Esophagus (tissue), 2 donors: ENCODE measurements at regions not wholly inside any gene's neighbourhood (a gene's known extent, or its start where the extent isn't known, plus 50 kb on each side); places are given as distances from the start of the nearest gene placed in this dataset.

Experiments
- H3K27ac ChIP-seq, 2 donors: one replicate each; pipeline ENCODE4 v1.5.1; 2013; ENCODE audit warnings: low read depth in 2 of 2, mild to moderate bottlenecking in 2 of 2, inconsistent platforms in 1 of 2, low read length in 1 of 2, moderate library complexity in 1 of 2
- H3K27me3 ChIP-seq, 2 donors: one replicate each; pipeline ENCODE4 v1.6.1; 2013; ENCODE audit warnings: low read length in 2 of 2, control low read depth in 1 of 2, mild to moderate bottlenecking in 1 of 2; ENCODE audit not compliant: insufficient read depth in 2 of 2, control insufficient read depth in 1 of 2
- H3K36me3 ChIP-seq, 2 donors: one replicate each; pipeline ENCODE4 v1.6.1; 2013; ENCODE audit warnings: low read length in 1 of 2; ENCODE audit not compliant: control insufficient read depth in 2 of 2, insufficient read depth in 2 of 2
- H3K4me1 ChIP-seq, 2 donors: one replicate each; pipeline ENCODE4 v1.6.1; 2013; ENCODE audit warnings: low read length in 1 of 2; ENCODE audit not compliant: control insufficient read depth in 2 of 2, insufficient read depth in 2 of 2
- H3K4me3 ChIP-seq, 2 donors: one replicate each; pipeline ENCODE4 v1.5.1; 2013; ENCODE audit warnings: low read length in 2 of 2, mild to moderate bottlenecking in 2 of 2, low read depth in 1 of 2, moderate library complexity in 1 of 2
- H3K9me3 ChIP-seq, 2 donors: one replicate each; pipeline ENCODE4 v1.6.1; 2013; ENCODE audit warnings: mild to moderate bottlenecking in 2 of 2, low read depth in 1 of 2, low read length in 1 of 2, moderate library complexity in 1 of 2; ENCODE audit not compliant: control insufficient read depth in 2 of 2, insufficient read depth in 1 of 2
- WGBS, 2 donors: extraction: QIAGEN DNeasy Blood & Tissue Kit; methylation state at CpG; one replicate each; pipeline ENCODE4 v1.1.7; 2013; 5-methylcytosine and 5-hydroxymethylcytosine counted together
- donor health status: healthy with polysubstance abuse.
- donor health status: Bipolar disorder and iron deficiency.

DNA sequence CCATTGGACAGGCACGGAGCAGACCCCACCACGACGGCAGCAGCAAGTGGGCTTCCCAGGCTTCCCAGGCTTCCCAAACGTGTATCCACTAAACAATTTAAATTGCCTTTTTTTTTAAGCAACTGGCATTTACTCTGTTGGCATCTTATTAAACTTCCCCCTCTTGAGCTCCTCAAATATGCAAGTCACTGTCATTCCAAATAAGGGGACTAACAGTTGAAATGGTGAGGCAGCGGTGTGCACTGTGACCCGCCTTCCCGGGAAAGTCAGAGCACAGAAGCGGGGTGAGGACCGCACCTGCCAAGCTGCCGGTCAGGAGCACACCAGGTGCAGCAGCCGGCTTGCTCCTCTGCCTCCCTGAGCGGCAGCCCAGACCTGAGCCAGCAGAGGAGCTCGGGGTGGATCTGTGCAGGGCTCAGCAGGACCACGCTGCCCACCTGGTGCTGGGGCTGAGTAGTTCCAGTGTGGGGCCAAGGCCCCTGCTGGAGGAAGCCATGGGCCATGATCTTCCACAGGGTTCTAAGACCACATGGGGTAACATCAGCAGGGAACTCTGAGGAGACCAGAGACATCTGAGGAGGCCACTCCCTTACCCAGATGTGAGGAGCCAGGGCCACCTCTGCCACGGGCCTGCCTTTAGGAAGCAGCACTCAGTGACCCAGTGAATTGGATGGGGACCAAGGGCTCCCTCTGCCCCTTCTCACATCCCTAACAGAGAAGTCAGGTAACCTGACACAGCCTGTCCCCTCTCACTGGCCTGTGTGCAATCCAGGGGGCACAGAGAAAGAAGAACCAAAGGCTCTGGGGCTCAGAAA lies 245.4 kb downstream of the NPHP4 start:
- Histone ChIP-seq H3K27ac (no peak overlapping the region), H3K4me1 (no peaks in the 10 kb centered on the region), H3K4me3 (no peak overlapping the region), H3K36me3 (no peaks in the 10 kb centered on the region), H3K27me3 (peaks cover 0 to 9% of the 10 kb centered on the region in 2 donors), H3K9me3 (peaks cover 0 to 2% of the 10 kb centered on the region in 2 donors)
- 50 to 59% methylated on average over 15 of the region's 15 CpGs for WGBS, 2 donors

DNA sequence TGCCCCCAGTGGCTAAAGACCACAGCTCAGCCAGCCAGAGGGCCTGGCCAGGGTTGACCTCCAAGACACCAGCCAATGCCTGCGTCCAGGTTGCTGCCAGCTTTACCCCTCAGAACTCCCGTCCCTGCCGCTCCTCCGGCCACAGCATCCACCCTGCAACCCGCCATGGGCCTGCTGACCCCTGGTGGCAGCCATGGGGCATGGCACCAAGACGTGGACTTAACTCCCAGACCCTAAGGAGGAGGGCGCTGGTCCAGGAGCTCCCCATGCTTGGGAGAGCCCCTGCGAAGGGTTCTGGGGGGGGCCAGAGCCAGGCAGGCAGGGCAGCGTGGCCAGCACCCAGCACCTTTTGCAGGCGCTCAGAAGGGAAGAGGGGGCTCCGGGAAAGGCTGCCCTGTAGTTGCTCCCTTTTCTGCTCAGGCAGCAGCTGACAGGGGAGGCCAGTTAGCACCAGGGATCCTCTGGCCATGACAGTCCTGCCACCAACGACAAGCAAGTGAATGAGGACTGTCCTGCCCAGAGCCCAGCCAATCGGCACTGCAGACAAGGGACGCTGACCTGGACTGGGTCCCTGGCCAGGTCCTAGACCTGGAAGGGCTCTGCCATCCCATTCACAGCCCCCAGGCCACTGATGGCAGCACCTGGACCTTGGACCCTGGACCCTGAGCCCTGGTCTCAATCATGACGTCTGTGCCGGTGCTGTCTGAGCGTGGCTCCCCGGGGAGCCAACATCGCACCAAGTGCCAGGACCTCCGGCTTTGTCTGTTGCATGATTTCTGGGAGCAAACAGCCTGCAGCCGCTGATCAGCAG lies 246.2 kb downstream of the NPHP4 start:
- H3K4me3 ChIP-seq = no peak overlapping the region
- H3K4me1 ChIP-seq = no peaks in the 10 kb centered on the region
- no peaks in the 10 kb centered on the region for H3K36me3 ChIP-seq
- H3K27me3 ChIP-seq = peaks cover 0 to 7% of the 10 kb centered on the region in 2 donors
- H3K9me3 ChIP-seq = peaks cover 0 to 2% of the 10 kb centered on the region in 2 donors
- WGBS, 2 donors = 31% methylated on average over 19 to 21 of the region's 21 CpGs
- H3K27ac ChIP-seq = no peak overlapping the region

- Histone ChIP-seq H3K36me3 (no peaks in the 10 kb centered on the region), H3K4me3 (no peak overlapping the region), H3K4me1 (no peaks in the 10 kb centered on the region), H3K27ac (no peak overlapping the region), H3K27me3 (peaks cover 0 to 7% of the 10 kb centered on the region in 2 donors), H3K9me3 (peaks cover 0 to 2% of the 10 kb centered on the region in 2 donors)
- 42 to 53% methylated on average over 26 of the region's 26 CpGs for WGBS, 2 donors
Measured at GRCh38 chr1:5744911-5745799, 247.1 kb downstream of the NPHP4 start.

- 76% methylated on average over 6 of the region's 6 CpGs for WGBS, 2 donors
- Histone ChIP-seq H3K4me3 (no peak overlapping the region), H3K27ac (no peak overlapping the region), H3K9me3 (peaks cover 0 to 2% of the 10 kb centered on the region in 2 donors), H3K27me3 (peaks cover 0 to 7% of the 10 kb centered on the region in 2 donors), H3K4me1 (peaks cover 0 to 2% of the 10 kb centered on the region in 2 donors), H3K36me3 (no peaks in the 10 kb centered on the region)
Measured at GRCh38 chr1:5744341-5744740, 247.9 kb downstream of the NPHP4 start.

DNA sequence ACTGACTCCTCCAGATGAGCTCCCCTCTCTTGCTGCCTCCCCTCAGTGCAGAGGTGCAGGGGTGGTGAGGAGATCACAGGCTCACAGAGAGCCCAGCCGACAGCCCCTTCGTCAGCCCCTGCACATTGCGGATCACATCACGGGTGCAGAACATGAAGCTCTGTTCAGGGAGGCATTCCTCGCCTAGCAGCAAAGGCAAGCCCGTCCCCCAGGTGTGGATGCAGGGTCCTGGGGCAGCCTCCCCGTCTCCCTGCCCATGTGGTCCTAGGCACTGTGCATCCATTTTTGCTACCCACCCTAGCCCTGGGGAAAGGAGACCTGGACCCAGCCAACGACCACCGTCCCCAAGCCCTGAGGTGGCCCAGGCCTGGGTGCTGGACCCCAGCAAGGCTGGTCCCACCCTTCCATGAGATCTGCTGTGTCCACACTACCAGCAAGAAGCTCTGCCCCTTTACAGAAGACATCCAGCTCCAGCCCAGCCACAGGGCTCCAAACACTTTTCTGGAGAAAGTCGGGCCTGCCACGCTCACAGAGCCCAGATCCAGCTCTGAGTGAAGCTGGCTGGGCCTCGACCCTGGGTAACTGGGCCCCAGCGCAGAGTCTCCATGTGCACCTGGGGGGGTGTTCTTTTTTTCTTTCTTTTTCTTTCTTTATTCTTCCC lies 248.7 kb downstream of the NPHP4 start:
- Histone ChIP-seq H3K4me1 (peaks cover 0 to 2% of the 10 kb centered on the region in 2 donors), H3K27ac (no peak overlapping the region), H3K9me3 (peaks cover 0 to 2% of the 10 kb centered on the region in 2 donors), H3K36me3 (no peaks in the 10 kb centered on the region), H3K27me3 (peaks cover 0 to 7% of the 10 kb centered on the region in 2 donors), H3K4me3 (no peak overlapping the region)
- WGBS, 2 donors = 83 to 87% methylated on average over 13 of the region's 13 CpGs

DNA sequence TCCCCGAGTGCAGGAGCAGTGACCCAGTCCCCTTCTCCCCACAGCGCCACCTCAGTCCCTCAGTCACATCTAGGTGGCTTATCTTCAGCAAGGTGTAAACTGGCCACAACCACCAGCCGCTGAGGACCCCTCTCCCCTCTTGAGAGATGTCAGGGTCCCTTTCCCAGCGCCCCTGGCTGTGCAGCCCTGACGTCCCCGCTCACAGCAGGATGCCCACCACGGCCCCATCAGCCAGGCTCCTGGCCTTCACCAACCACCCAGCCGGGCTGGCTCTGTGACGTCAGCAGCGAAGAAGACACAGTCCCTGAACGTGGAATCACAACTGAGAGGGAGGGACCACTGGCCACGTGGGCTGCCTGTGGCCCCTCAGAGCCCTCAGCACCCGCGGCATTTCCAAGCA lies 249.4 kb downstream of the NPHP4 start:
- no peak overlapping the region for H3K4me3 ChIP-seq
- H3K27me3 ChIP-seq = peaks cover 0 to 7% of the 10 kb centered on the region in 2 donors
- H3K9me3 ChIP-seq = peaks cover 0 to 2% of the 10 kb centered on the region in 2 donors
- H3K4me1 ChIP-seq = peaks cover 0 to 2% of the 10 kb centered on the region in 2 donors
- no peak overlapping the region for H3K27ac ChIP-seq
- no peaks in the 10 kb centered on the region for H3K36me3 ChIP-seq
- 86 to 91% methylated on average over 14 of the region's 14 CpGs for WGBS, 2 donors

GRCh38 chr1:5742032-5742431 lies 250.2 kb downstream of the NPHP4 start:
- Histone ChIP-seq H3K4me3 (no peak overlapping the region), H3K27ac (no peak overlapping the region), H3K9me3 (peaks cover 0 to 2% of the 10 kb centered on the region in 2 donors), H3K27me3 (peaks cover 0 to 7% of the 10 kb centered on the region in 2 donors), H3K36me3 (no peaks in the 10 kb centered on the region), H3K4me1 (peaks cover 0 to 2% of the 10 kb centered on the region in 2 donors)
- 62% methylated on average over 9 of the region's 9 CpGs for WGBS, 2 donors

- Histone ChIP-seq H3K4me3 (no peak overlapping the region), H3K9me3 (peaks cover 0 to 2% of the 10 kb centered on the region in 2 donors), H3K27me3 (peaks cover 0 to 7% of the 10 kb centered on the region in 2 donors), H3K4me1 (peaks cover 0 to 2% of the 10 kb centered on the region in 2 donors), H3K27ac (no peak overlapping the region), H3K36me3 (no peaks in the 10 kb centered on the region)
- 62 to 70% methylated on average over 21 of the region's 21 CpGs for WGBS, 2 donors
Measured at GRCh38 chr1:5740865-5741860, 251.1 kb downstream of the NPHP4 start.
